Gastrocnemius medialis (tissue), 4 donors: ENCODE measurements at regions not wholly inside any gene's neighbourhood (a gene's known extent, or its start where the extent isn't known, plus 50 kb on each side); places are given as distances from the start of the nearest gene placed in this dataset.
"Not testable (repeated sequence)": the region's sequence is repeated elsewhere in the genome, so short reads cannot be mapped to it uniquely, and the experiment has no call there.

Source experiments
- ATAC-seq, 2 donors: fragments of 150-250 bp; one replicate each; pipeline ENCODE4 v1.9.1; 2016
- DNase-seq, 2 donors: peaks; one replicate each; pipeline ENCODE4 v3.0.0-alpha.2; 2019
- H3K27ac ChIP-seq, 4 donors: fragments of 200-600 bp; sonication (generic); 1 replicate in 1 of 4; 2 replicates in 3 of 4; pipeline ENCODE4 v1.5.1; 2016 to 2018; ENCODE audit warnings: mild to moderate bottlenecking in 2 of 4, moderate library complexity in 1 of 4
- H3K27me3 ChIP-seq, 3 donors: fragments of 200-600 bp; sonication (generic) in 2 of 3; 1 replicate in 1 of 3; 2 replicates in 2 of 3; pipeline versions ENCODE4 v1.5.1 to v1.6.0; 2016 to 2019; ENCODE audit warnings: mild to moderate bottlenecking in 1 of 3, moderate library complexity in 1 of 3
- H3K36me3 ChIP-seq, 2 donors: fragments of 200-600 bp; sonication (generic) in 1 of 2; one replicate each; pipeline ENCODE4 v1.5.1; 2017 to 2018
- H3K4me1 ChIP-seq, 2 donors: fragments of 200-600 bp; sonication (generic) in 1 of 2; one replicate each; pipeline ENCODE4 v1.5.1; 2016 to 2017; ENCODE audit warnings: mild to moderate bottlenecking in 2 of 2
- H3K4me3 ChIP-seq, 4 donors: fragments of 200-600 bp; sonication (generic) in 3 of 4; 1 replicate in 1 of 4; 2 replicates in 3 of 4; pipeline ENCODE4 v1.5.1; 2016 to 2019; ENCODE audit warnings: mild to moderate bottlenecking in 2 of 4
- H3K9me3 ChIP-seq, 3 donors: fragments of 200-600 bp; sonication (generic) in 2 of 3; 1 replicate in 1 of 3; 2 replicates in 2 of 3; pipeline ENCODE4 v1.5.1; 2016 to 2019
- CTCF ChIP-seq, 5 experiments: fragments of 450-650 bp in 3 of 5; fragments of 200-600 bp in 2 of 5; sonication (generic) in 2 of 5; IDR thresholded peaks in 4 of 5; conservative IDR thresholded peaks in 1 of 5; 1 replicate in 4 of 5; 2 replicates in 1 of 5; pipeline ENCODE4 v1.5.1; 2016 to 2019; ENCODE audit warnings: antibody characterized with exemption in 5 of 5, mild to moderate bottlenecking in 3 of 5, moderate library complexity in 3 of 5
- POLR2A ChIP-seq, 2 donors: fragments of 450-650 bp; IDR thresholded peaks; one replicate each; pipeline ENCODE4 v1.6.1; 2017; ENCODE audit warnings: antibody characterized with exemption in 2 of 2, mild to moderate bottlenecking in 2 of 2, moderate library complexity in 2 of 2
- in situ Hi-C, 4 donors: fragments of 200-750 bp; cut with MboI; loops; one replicate each; pipeline versions ENCODE4 v1.15.0 to v1.8.0; 2017; ENCODE audit warnings: low sequenced_read_pairs in 4 of 4
- intact Hi-C: fragments of 100-400 bp; cut with DNase I; formaldehyde crosslinking; loops from one replicate; pipeline ENCODE4 v1.15.1; 2023; ENCODE audit warnings: low total_unique reads

GRCh38 chr1:209198961-209199750, 384.4 kb upstream of the CAMK1G start:
- Histone ChIP-seq H3K36me3 (no peaks in the 10 kb centered on the region), H3K27me3 (no peaks in the 10 kb centered on the region), H3K9me3 (peaks cover 0 to 14% (median 6%) of the 10 kb centered on the region in 3 donors), H3K4me1 (no peaks in the 10 kb centered on the region), H3K27ac (no peak overlapping the region), H3K4me3 (no peak overlapping the region)
- intact Hi-C loops (no loop called here), in situ Hi-C loops (no loop called here)
- ATAC-seq = no peak
- no peak for DNase-seq
- no peak for TF ChIP-seq CTCF (IDR thresholded peaks at IDR 0.05 in 4 of 5, conservative IDR thresholded peaks at IDR 0.05 in 1 of 5)
- TF ChIP-seq POLR2A (IDR thresholded peaks at IDR 0.05) = no peak

GRCh38 chr1:209199822-209200221, 383.7 kb upstream of the CAMK1G start:
- Histone ChIP-seq H3K36me3 (no peaks in the 10 kb centered on the region), H3K4me1 (no peaks in the 10 kb centered on the region), H3K27ac (no peak overlapping the region), H3K4me3 (no peak overlapping the region), H3K9me3 (peaks cover 0 to 14% (median 6%) of the 10 kb centered on the region in 3 donors), H3K27me3 (no peaks in the 10 kb centered on the region)
- ATAC-seq (no peak), DNase-seq (no peak)
- in situ Hi-C loops (no loop called here), intact Hi-C loops (loop anchor here (10.0 kb wide), 1 partner anchor 545 kb away; no protein-coding TSS in a partner anchor)
- TF ChIP-seq POLR2A (IDR thresholded peaks at IDR 0.05) (no peak), CTCF (IDR thresholded peaks at IDR 0.05 in 4 of 5, conservative IDR thresholded peaks at IDR 0.05 in 1 of 5) (no peak)

GRCh38 chr1:209202321-209202720, 381.2 kb upstream of the CAMK1G start:
- H3K27ac ChIP-seq, H3K4me1 ChIP-seq, H3K27me3 ChIP-seq, ATAC-seq, DNase-seq, H3K36me3 ChIP-seq, in situ Hi-C loops, H3K9me3 ChIP-seq, H3K4me3 ChIP-seq: not testable (repeated sequence)
- intact Hi-C loops = loop anchor here (10.0 kb wide), 1 partner anchor 548 kb away; no protein-coding TSS in a partner anchor

- in situ Hi-C loops (no loop called here), intact Hi-C loops (loop anchor here (10.0 kb wide), 1 partner anchor 548 kb away; no protein-coding TSS in a partner anchor)
- no peak for TF ChIP-seq POLR2A (IDR thresholded peaks at IDR 0.05)
- peak in 4 of 5 experiments; percentile 15 to 70 (median 50) for TF ChIP-seq CTCF (IDR thresholded peaks at IDR 0.05 in 4 of 5, conservative IDR thresholded peaks at IDR 0.05 in 1 of 5)
- Histone ChIP-seq H3K27me3 (peaks cover 0 to 3% (median under 1%) of the 10 kb centered on the region in 3 donors), H3K27ac (no peak overlapping the region), H3K36me3 (no peaks in the 10 kb centered on the region), H3K4me3 (no peak overlapping the region), H3K9me3 (no peaks in the 10 kb centered on the region), H3K4me1 (peaks cover 0 to 3% of the 10 kb centered on the region in 2 donors)
- no peak for DNase-seq
- peak in 1 of 2 donors; percentile 61 for ATAC-seq
Observed at GRCh38 chr1:209202830-209203532, 380.5 kb upstream of the CAMK1G start.

- no peak overlapping the region for H3K4me3 ChIP-seq
- DNase-seq = no peak
- H3K36me3 ChIP-seq = no peaks in the 10 kb centered on the region
- H3K27ac ChIP-seq = no peak overlapping the region
- no peak for TF ChIP-seq POLR2A (IDR thresholded peaks at IDR 0.05)
- no peak for TF ChIP-seq CTCF (IDR thresholded peaks at IDR 0.05 in 4 of 5, conservative IDR thresholded peaks at IDR 0.05 in 1 of 5)
- H3K4me1 ChIP-seq = peaks cover 0 to 3% of the 10 kb centered on the region in 2 donors
- in situ Hi-C loops (no loop called here), intact Hi-C loops (loop anchor here (10.0 kb wide), 1 partner anchor 549 kb away; no protein-coding TSS in a partner anchor)
- H3K27me3 ChIP-seq = peaks cover 4 to 9% (median 6%) of the 10 kb centered on the region in 3 donors
- ATAC-seq = no peak
- no peaks in the 10 kb centered on the region for H3K9me3 ChIP-seq
Observed at GRCh38 chr1:209203533-209203895, 380.0 kb upstream of the CAMK1G start.
